Vagina (tissue), 2 donors: ENCODE measurements at regions not wholly inside any gene's neighbourhood (a gene's known extent, or its start where the extent isn't known, plus 50 kb on each side); places are given as distances from the start of the nearest gene placed in this dataset.

Experiments used
- POLR2A ChIP-seq, 2 donors: fragments of 450-650 bp; IDR thresholded peaks; one replicate each; pipeline ENCODE4 v1.6.1; 2017; ENCODE audit warnings: antibody characterized with exemption in 2 of 2, mild to moderate bottlenecking in 2 of 2, moderate library complexity in 2 of 2
- TF ChIP-seq, protein P1 (sequence below), 3 experiments: fragments of 450-650 bp in 2 of 3; fragments of 200-600 bp in 1 of 3; sonication (generic) in 1 of 3; IDR thresholded peaks; one replicate each; pipeline ENCODE4 v1.5.1; 2017 to 2019; ENCODE audit warnings: antibody characterized with exemption in 3 of 3, mild to moderate bottlenecking in 2 of 3, moderate library complexity in 2 of 3

GRCh38 chr5:74943905-74944304 lies 77.7 kb upstream of the FAM169A start:
- TF ChIP-seq, protein P1, sequence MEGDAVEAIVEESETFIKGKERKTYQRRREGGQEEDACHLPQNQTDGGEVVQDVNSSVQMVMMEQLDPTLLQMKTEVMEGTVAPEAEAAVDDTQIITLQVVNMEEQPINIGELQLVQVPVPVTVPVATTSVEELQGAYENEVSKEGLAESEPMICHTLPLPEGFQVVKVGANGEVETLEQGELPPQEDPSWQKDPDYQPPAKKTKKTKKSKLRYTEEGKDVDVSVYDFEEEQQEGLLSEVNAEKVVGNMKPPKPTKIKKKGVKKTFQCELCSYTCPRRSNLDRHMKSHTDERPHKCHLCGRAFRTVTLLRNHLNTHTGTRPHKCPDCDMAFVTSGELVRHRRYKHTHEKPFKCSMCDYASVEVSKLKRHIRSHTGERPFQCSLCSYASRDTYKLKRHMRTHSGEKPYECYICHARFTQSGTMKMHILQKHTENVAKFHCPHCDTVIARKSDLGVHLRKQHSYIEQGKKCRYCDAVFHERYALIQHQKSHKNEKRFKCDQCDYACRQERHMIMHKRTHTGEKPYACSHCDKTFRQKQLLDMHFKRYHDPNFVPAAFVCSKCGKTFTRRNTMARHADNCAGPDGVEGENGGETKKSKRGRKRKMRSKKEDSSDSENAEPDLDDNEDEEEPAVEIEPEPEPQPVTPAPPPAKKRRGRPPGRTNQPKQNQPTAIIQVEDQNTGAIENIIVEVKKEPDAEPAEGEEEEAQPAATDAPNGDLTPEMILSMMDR (IDR thresholded peaks at IDR 0.05) = no peak
- TF ChIP-seq POLR2A (IDR thresholded peaks at IDR 0.05) = no peak
